Iris pigment epithelial cell (primary cell): ENCODE measurements at regions not wholly inside any gene's neighbourhood (a gene's known extent, or its start where the extent isn't known, plus 50 kb on each side); places are given as distances from the start of the nearest gene placed in this dataset.
"Not testable (repeated sequence)": the region's sequence is repeated elsewhere in the genome, so short reads cannot be mapped to it uniquely, and the experiment has no call there.

Experiments
- DNase-seq: peaks from one replicate; pipeline ENCODE4 v3.0.0-alpha.2; 2011; ENCODE audit warnings: low read depth

GRCh38 chr12:30203981-30204380, 420.2 kb upstream of the TMTC1 start:
- no peak for DNase-seq

GRCh38 chr12:30202521-30203254, 418.9 kb upstream of the TMTC1 start:
- no peak for DNase-seq

- DNase-seq: peak; percentile 1
Measured at GRCh38 chr12:30201301-30202160, 417.8 kb upstream of the TMTC1 start.

GRCh38 chr12:30200864-30201263, 417.1 kb upstream of the TMTC1 start:
- DNase-seq: no peak

GRCh38 chr12:30197392-30198057, 413.8 kb upstream of the TMTC1 start:
- DNase-seq: peak; percentile 50

- no peak for DNase-seq
Measured at GRCh38 chr12:30191696-30192455, 408.1 kb upstream of the TMTC1 start.

GRCh38 chr12:30188602-30189326, 405.0 kb upstream of the TMTC1 start:
- DNase-seq: no peak

GRCh38 chr12:30187426-30187825, 403.7 kb upstream of the TMTC1 start:
- DNase-seq: no peak

GRCh38 chr12:30181334-30181733, 397.6 kb upstream of the TMTC1 start:
- DNase-seq: no peak

- no peak for DNase-seq
Measured at GRCh38 chr12:30180602-30181001, 396.9 kb upstream of the TMTC1 start.

- no peak for DNase-seq
Measured at GRCh38 chr12:30178916-30179315, 395.2 kb upstream of the TMTC1 start.

GRCh38 chr12:30169839-30170591, 386.3 kb upstream of the TMTC1 start:
- DNase-seq: no peak

- DNase-seq: no peak
Measured at GRCh38 chr12:30166006-30166795, 382.5 kb upstream of the TMTC1 start.

- no peak for DNase-seq
Measured at GRCh38 chr12:30164382-30165318, 380.9 kb upstream of the TMTC1 start.

- DNase-seq: not testable (repeated sequence)
Measured at GRCh38 chr12:30156833-30157232, 373.1 kb upstream of the TMTC1 start.

- peak; percentile 42 for DNase-seq
Measured at GRCh38 chr12:30155001-30155730, 371.4 kb upstream of the TMTC1 start.

- DNase-seq: no peak
Measured at GRCh38 chr12:30153981-30154380, 370.2 kb upstream of the TMTC1 start.

- no peak for DNase-seq
Measured at GRCh38 chr12:30152705-30153104, 369.0 kb upstream of the TMTC1 start.
